Central memory CD8-positive, alpha-beta T cell (primary cell): ENCODE measurements at regions not wholly inside any gene's neighbourhood (a gene's known extent, or its start where the extent isn't known, plus 50 kb on each side); places are given as distances from the start of the nearest gene placed in this dataset.
"Not testable (repeated sequence)": the region's sequence is repeated elsewhere in the genome, so short reads cannot be mapped to it uniquely, and the experiment has no call there.

Experiments
- ATAC-seq: fragments of 150-1000 bp; cut with Tn5 transposase; replicated peaks from 2 replicates; pipeline ENCODE4 v1.10.0; 2022; ENCODE audit warnings: mild to moderate bottlenecking, moderate FRiP score, moderate number of reproducible peaks; ENCODE audit not compliant: poor library complexity, severe bottlenecking; ENCODE audit errors: extremely low read depth
- DNase-seq, 2 donors: peaks; one replicate each; pipeline ENCODE4 v3.0.0; 2021; ENCODE audit warnings: low spot score in 2 of 2
- H3K27ac Mint-ChIP-seq: one replicate; pipeline ENCODE4 v1.8.0; 2022; ENCODE audit warnings: low read depth, mild to moderate bottlenecking, moderate library complexity, mixed read lengths
- H3K27me3 Mint-ChIP-seq: one replicate; pipeline ENCODE4 v1.8.0; 2022; ENCODE audit warnings: mixed read lengths
- H3K36me3 Mint-ChIP-seq: one replicate; pipeline ENCODE4 v1.8.0; 2022; ENCODE audit warnings: mild to moderate bottlenecking, moderate library complexity, mixed read lengths; ENCODE audit not compliant: insufficient read depth
- H3K4me1 Mint-ChIP-seq: one replicate; pipeline ENCODE4 v1.8.0; 2022; ENCODE audit warnings: mixed read lengths
- H3K4me3 Mint-ChIP-seq: one replicate; pipeline ENCODE4 v1.8.0; 2022; ENCODE audit warnings: mild to moderate bottlenecking, moderate library complexity, mixed read lengths
- H3K9me3 Mint-ChIP-seq: one replicate; pipeline ENCODE4 v1.8.0; 2022; ENCODE audit warnings: mixed read lengths

- Mint-ChIP-seq H3K4me1 (peaks cover 11% of the 10 kb centered on the region), H3K9me3 (no peaks in the 10 kb centered on the region), H3K27me3 (no peaks in the 10 kb centered on the region), H3K27ac (no peak overlapping the region), H3K36me3 (peaks cover 4% of the 10 kb centered on the region), H3K4me3 (no peak overlapping the region)
- ATAC-seq, result no peak
- no peak for DNase-seq
Measured at GRCh38 chr7:157476201-157476600, 139.4 kb downstream of the DNAJB6 start.

GRCh38 chr7:157476654-157477549 lies 140.1 kb downstream of the DNAJB6 start:
- peaks cover 4% of the 10 kb centered on the region for H3K4me1 Mint-ChIP-seq
- H3K9me3 Mint-ChIP-seq, result no peaks in the 10 kb centered on the region
- no peak overlapping the region for H3K27ac Mint-ChIP-seq
- H3K27me3 Mint-ChIP-seq, result no peaks in the 10 kb centered on the region
- DNase-seq (no peak), ATAC-seq (no peak)
- peaks cover 2% of the 10 kb centered on the region for H3K36me3 Mint-ChIP-seq
- no peak overlapping the region for H3K4me3 Mint-ChIP-seq

GRCh38 chr7:157477550-157478212 lies 140.9 kb downstream of the DNAJB6 start:
- no peak overlapping the region for H3K27ac Mint-ChIP-seq
- no peaks in the 10 kb centered on the region for H3K9me3 Mint-ChIP-seq
- no peak for ATAC-seq
- no peaks in the 10 kb centered on the region for H3K27me3 Mint-ChIP-seq
- no peaks in the 10 kb centered on the region for H3K4me1 Mint-ChIP-seq
- H3K36me3 Mint-ChIP-seq, result peaks cover 2% of the 10 kb centered on the region
- DNase-seq, result no peak
- peak overlapping the region; percentile 42 for H3K4me3 Mint-ChIP-seq

- not testable (repeated sequence) for H3K36me3 Mint-ChIP-seq, H3K27me3 Mint-ChIP-seq, H3K9me3 Mint-ChIP-seq, H3K4me1 Mint-ChIP-seq, DNase-seq, ATAC-seq
- Mint-ChIP-seq H3K27ac (peak overlapping the region; percentile 7), H3K4me3 (peak overlapping the region; percentile 42)
Measured at GRCh38 chr7:157478611-157479010, 141.8 kb downstream of the DNAJB6 start.

GRCh38 chr7:157479326-157479725 lies 142.5 kb downstream of the DNAJB6 start:
- no peak for ATAC-seq
- no peak overlapping the region for H3K27ac Mint-ChIP-seq
- no peaks in the 10 kb centered on the region for H3K27me3 Mint-ChIP-seq
- H3K4me1 Mint-ChIP-seq, result no peaks in the 10 kb centered on the region
- no peaks in the 10 kb centered on the region for H3K9me3 Mint-ChIP-seq
- peaks cover 2% of the 10 kb centered on the region for H3K36me3 Mint-ChIP-seq
- no peak for DNase-seq
- H3K4me3 Mint-ChIP-seq, result no peak overlapping the region

GRCh38 chr7:157480371-157481050 lies 143.7 kb downstream of the DNAJB6 start:
- Mint-ChIP-seq H3K27me3 (no peaks in the 10 kb centered on the region), H3K27ac (no peak overlapping the region), H3K4me3 (no peak overlapping the region), H3K4me1 (no peaks in the 10 kb centered on the region), H3K36me3 (peaks cover 2% of the 10 kb centered on the region), H3K9me3 (no peaks in the 10 kb centered on the region)
- DNase-seq (no peak), ATAC-seq (no peak)

GRCh38 chr7:157481389-157481788 lies 144.6 kb downstream of the DNAJB6 start:
- Mint-ChIP-seq H3K4me1 (no peaks in the 10 kb centered on the region), H3K27me3 (no peaks in the 10 kb centered on the region), H3K9me3 (no peaks in the 10 kb centered on the region), H3K4me3 (no peak overlapping the region), H3K36me3 (peaks cover 2% of the 10 kb centered on the region), H3K27ac (no peak overlapping the region)
- DNase-seq (no peak), ATAC-seq (no peak)

GRCh38 chr7:157482025-157482424 lies 145.2 kb downstream of the DNAJB6 start:
- H3K36me3 Mint-ChIP-seq, result peaks cover 3% of the 10 kb centered on the region
- no peaks in the 10 kb centered on the region for H3K9me3 Mint-ChIP-seq
- peaks cover under 1% of the 10 kb centered on the region for H3K4me1 Mint-ChIP-seq
- ATAC-seq (no peak), DNase-seq (no peak)
- no peaks in the 10 kb centered on the region for H3K27me3 Mint-ChIP-seq
- no peak overlapping the region for H3K4me3 Mint-ChIP-seq
- H3K27ac Mint-ChIP-seq, result no peak overlapping the region

- H3K4me3 Mint-ChIP-seq, result no peak overlapping the region
- H3K36me3 Mint-ChIP-seq, result peaks cover 1% of the 10 kb centered on the region
- no peak for DNase-seq
- no peak overlapping the region for H3K27ac Mint-ChIP-seq
- H3K27me3 Mint-ChIP-seq, result no peaks in the 10 kb centered on the region
- no peak for ATAC-seq
- peaks cover 6% of the 10 kb centered on the region for H3K4me1 Mint-ChIP-seq
- H3K9me3 Mint-ChIP-seq, result no peaks in the 10 kb centered on the region
Measured at GRCh38 chr7:157482517-157483087, 145.8 kb downstream of the DNAJB6 start.

- Mint-ChIP-seq H3K9me3 (no peaks in the 10 kb centered on the region), H3K36me3 (peaks cover 1% of the 10 kb centered on the region), H3K27me3 (no peaks in the 10 kb centered on the region), H3K27ac (no peak overlapping the region), H3K4me1 (peaks cover 6% of the 10 kb centered on the region), H3K4me3 (no peak overlapping the region)
- no peak for DNase-seq
- no peak for ATAC-seq
Measured at GRCh38 chr7:157483515-157483914, 146.7 kb downstream of the DNAJB6 start.

GRCh38 chr7:157483971-157484410 lies 147.2 kb downstream of the DNAJB6 start:
- no peak overlapping the region for H3K4me3 Mint-ChIP-seq
- peaks cover 1% of the 10 kb centered on the region for H3K36me3 Mint-ChIP-seq
- no peaks in the 10 kb centered on the region for H3K9me3 Mint-ChIP-seq
- H3K27me3 Mint-ChIP-seq, result no peaks in the 10 kb centered on the region
- DNase-seq (no peak), ATAC-seq (no peak)
- H3K4me1 Mint-ChIP-seq, result peaks cover 6% of the 10 kb centered on the region
- no peak overlapping the region for H3K27ac Mint-ChIP-seq

- Mint-ChIP-seq H3K27me3 (no peaks in the 10 kb centered on the region), H3K27ac (no peak overlapping the region), H3K4me1 (peaks cover 6% of the 10 kb centered on the region), H3K9me3 (no peaks in the 10 kb centered on the region), H3K36me3 (peaks cover 1% of the 10 kb centered on the region), H3K4me3 (no peak overlapping the region)
- no peak for ATAC-seq
- no peak for DNase-seq
Measured at GRCh38 chr7:157484411-157485081, 147.7 kb downstream of the DNAJB6 start.
